Loucy (cell line): ENCODE measurements at regions not wholly inside any gene's neighbourhood (a gene's known extent, or its start where the extent isn't known, plus 50 kb on each side); places are given as distances from the start of the nearest gene placed in this dataset.

Experiments used
- H2AFZ ChIP-seq: fragments of 200-600 bp; sonication (generic); 2 replicates; pipeline ENCODE4 v1.6.0; 2016; ENCODE audit warnings: antibody characterized with exemption, mild to moderate bottlenecking, low read length, moderate library complexity
- H3F3A ChIP-seq: fragments of 200-600 bp; 2 replicates; pipeline ENCODE4 v1.6.0; 2016; ENCODE audit warnings: antibody characterized with exemption, low read depth, mild to moderate bottlenecking
- H3K27me3 ChIP-seq: fragments of 200-600 bp; sonication (generic); 2 replicates; pipeline ENCODE4 v1.6.1; 2014; ENCODE audit warnings: low read length, mild to moderate bottlenecking; ENCODE audit not compliant: insufficient read depth, poor library complexity, severe bottlenecking
- H3K36me3 ChIP-seq: fragments of 200-600 bp; sonication (generic); 2 replicates; pipeline ENCODE4 v1.6.1; 2016; ENCODE audit warnings: low read length; ENCODE audit not compliant: insufficient read depth
- H3K4me1 ChIP-seq: fragments of 200-600 bp; sonication (generic); 2 replicates; pipeline ENCODE4 v1.5.1; 2014; ENCODE audit warnings: low read length, mild to moderate bottlenecking; ENCODE audit not compliant: insufficient read depth, poor library complexity, severe bottlenecking
- H3K4me2 ChIP-seq: fragments of 200-600 bp; sonication (generic); 2 replicates; pipeline ENCODE4 v1.6.0; 2014; ENCODE audit warnings: antibody characterized with exemption, low read length, low read depth, mild to moderate bottlenecking; ENCODE audit not compliant: poor library complexity, severe bottlenecking
- H3K4me3 ChIP-seq: fragments of 200-600 bp; sonication (generic); 2 replicates; pipeline ENCODE4 v1.5.1; 2014; ENCODE audit warnings: low read length, mild to moderate bottlenecking, mixed read lengths; ENCODE audit not compliant: poor library complexity, severe bottlenecking
- H3K79me2 ChIP-seq: fragments of 200-600 bp; sonication (generic); 2 replicates; pipeline ENCODE4 v1.6.1; 2014; ENCODE audit warnings: low read length; ENCODE audit not compliant: insufficient read depth
- H3K9ac ChIP-seq: fragments of 200-600 bp; sonication (generic); 2 replicates; pipeline ENCODE4 v1.6.0; 2014; ENCODE audit warnings: mild to moderate bottlenecking, low read depth, low read length, moderate library complexity; ENCODE audit not compliant: poor library complexity, severe bottlenecking
- H3K9me2 ChIP-seq: fragments of 200-600 bp; sonication (generic); replicated peaks from 2 replicates; pipeline ENCODE4 v1.6.1; 2016; ENCODE audit warnings: low read depth, low read length, mixed read lengths
- H3K9me3 ChIP-seq: fragments of 200-600 bp; sonication (generic); 2 replicates; pipeline ENCODE4 v1.6.1; 2014; ENCODE audit warnings: mild to moderate bottlenecking, antibody characterized with exemption, low read length, low read depth; ENCODE audit not compliant: insufficient read depth
- H4K20me1 ChIP-seq: fragments of 200-600 bp; sonication (generic); 2 replicates; pipeline ENCODE4 v1.6.0; 2014; ENCODE audit warnings: antibody characterized with exemption, low read length, mild to moderate bottlenecking; ENCODE audit not compliant: insufficient read depth, poor library complexity, severe bottlenecking
- CTCF ChIP-seq: fragments of 200-600 bp; sonication (generic); conservative IDR thresholded peaks from 2 replicates; pipeline ENCODE4 v1.5.1; 2014; ENCODE audit warnings: mild to moderate bottlenecking, antibody characterized with exemption, low read length
- EZH2phosphoT487 ChIP-seq: fragments of 200-600 bp; IDR thresholded peaks from 2 replicates; pipeline ENCODE4 v1.6.1; 2018; ENCODE audit warnings: antibody characterized with exemption, mild to moderate bottlenecking, moderate library complexity, borderline replicate concordance

- Histone ChIP-seq H3K4me2 (no peak overlapping the region), H3K9me2 (no peaks in the 10 kb centered on the region), H3K27me3 (no peaks in the 10 kb centered on the region), H3K9ac (no peak overlapping the region), H3K79me2 (no peaks in the 10 kb centered on the region), H2AFZ (no peak overlapping the region), H3K4me3 (no peak overlapping the region), H3K36me3 (no peaks in the 10 kb centered on the region), H3K4me1 (peaks cover 82% of the 10 kb centered on the region), H3F3A (peaks cover 22% of the 10 kb centered on the region), H3K9me3 (no peaks in the 10 kb centered on the region), H4K20me1 (no peaks in the 10 kb centered on the region)
- TF ChIP-seq EZH2phosphoT487 (no peak), CTCF (no peak)
These were observed 49.9 kb downstream of the SYNE3 start for GRCh38 chr14:95466506-95466905.

GRCh38 chr14:95465936-95466335 is 50.5 kb downstream of the SYNE3 start:
- no peaks in the 10 kb centered on the region for H3K36me3 ChIP-seq
- no peaks in the 10 kb centered on the region for H3K27me3 ChIP-seq
- no peaks in the 10 kb centered on the region for H3K79me2 ChIP-seq
- H4K20me1 ChIP-seq, result no peaks in the 10 kb centered on the region
- H3K4me1 ChIP-seq, result peaks cover 81% of the 10 kb centered on the region
- H3K9me2 ChIP-seq, result no peaks in the 10 kb centered on the region
- no peak overlapping the region for H3K4me3 ChIP-seq
- H3K9ac ChIP-seq, result no peak overlapping the region
- H2AFZ ChIP-seq, result no peak overlapping the region
- no peak overlapping the region for H3K4me2 ChIP-seq
- H3F3A ChIP-seq, result peaks cover 22% of the 10 kb centered on the region
- no peak for TF ChIP-seq CTCF
- no peak for TF ChIP-seq EZH2phosphoT487
- no peaks in the 10 kb centered on the region for H3K9me3 ChIP-seq

DNA sequence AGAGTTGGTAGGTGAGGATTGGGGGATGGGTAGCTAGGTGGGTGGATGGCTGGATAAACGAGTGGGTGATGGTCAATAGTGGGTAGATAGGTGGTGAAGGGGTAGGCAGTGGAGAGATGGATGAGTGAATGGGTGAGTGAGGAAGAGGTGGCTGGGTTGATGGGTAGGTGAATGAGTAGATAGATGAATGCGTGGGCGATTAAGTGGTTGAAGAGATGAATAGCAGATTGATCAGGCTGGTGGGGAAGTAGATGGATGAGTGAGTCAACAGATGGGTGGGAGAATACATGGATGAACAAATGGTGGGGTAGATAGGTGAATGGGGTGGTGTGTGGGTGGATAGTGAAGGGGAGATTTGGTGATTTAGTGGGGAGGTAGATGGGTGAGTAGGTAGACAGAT is 51.1 kb downstream of the SYNE3 start:
- Histone ChIP-seq H3K79me2 (no peaks in the 10 kb centered on the region), H3K4me1 (peaks cover 81% of the 10 kb centered on the region), H3K9me3 (no peaks in the 10 kb centered on the region), H3K36me3 (no peaks in the 10 kb centered on the region), H3K4me3 (peak overlapping the region; percentile 58), H3K4me2 (peak overlapping the region; percentile 80), H3K27me3 (no peaks in the 10 kb centered on the region), H3F3A (peaks cover 22% of the 10 kb centered on the region), H2AFZ (no peak overlapping the region), H3K9ac (peak overlapping the region; percentile 84), H4K20me1 (no peaks in the 10 kb centered on the region), H3K9me2 (no peaks in the 10 kb centered on the region)
- TF ChIP-seq EZH2phosphoT487 (no peak), CTCF (no peak)
